Vagina (tissue), 2 donors: ENCODE measurements at regions not wholly inside any gene's neighbourhood (a gene's known extent, or its start where the extent isn't known, plus 50 kb on each side); places are given as distances from the start of the nearest gene placed in this dataset.
"Not testable (repeated sequence)": the region's sequence is repeated elsewhere in the genome, so short reads cannot be mapped to it uniquely, and the experiment has no call there.

Experiments used
- POLR2A ChIP-seq, 2 donors: fragments of 450-650 bp; IDR thresholded peaks; one replicate each; pipeline ENCODE4 v1.6.1; 2017; ENCODE audit warnings: antibody characterized with exemption in 2 of 2, mild to moderate bottlenecking in 2 of 2, moderate library complexity in 2 of 2
- POLR2AphosphoS5 ChIP-seq, 2 donors: sonication (generic); formaldehyde crosslinking; IDR thresholded peaks; one replicate each; pipeline ENCODE4 v1.9.0; 2017; ENCODE audit warnings: antibody characterized with exemption in 2 of 2, mild to moderate bottlenecking in 2 of 2, low read depth in 1 of 2; ENCODE audit not compliant: insufficient read depth in 1 of 2
- TF ChIP-seq, protein P1 (sequence below), 3 experiments: fragments of 450-650 bp in 2 of 3; fragments of 200-600 bp in 1 of 3; sonication (generic) in 1 of 3; IDR thresholded peaks; one replicate each; pipeline ENCODE4 v1.5.1; 2017 to 2019; ENCODE audit warnings: antibody characterized with exemption in 3 of 3, mild to moderate bottlenecking in 2 of 3, moderate library complexity in 2 of 3

DNA sequence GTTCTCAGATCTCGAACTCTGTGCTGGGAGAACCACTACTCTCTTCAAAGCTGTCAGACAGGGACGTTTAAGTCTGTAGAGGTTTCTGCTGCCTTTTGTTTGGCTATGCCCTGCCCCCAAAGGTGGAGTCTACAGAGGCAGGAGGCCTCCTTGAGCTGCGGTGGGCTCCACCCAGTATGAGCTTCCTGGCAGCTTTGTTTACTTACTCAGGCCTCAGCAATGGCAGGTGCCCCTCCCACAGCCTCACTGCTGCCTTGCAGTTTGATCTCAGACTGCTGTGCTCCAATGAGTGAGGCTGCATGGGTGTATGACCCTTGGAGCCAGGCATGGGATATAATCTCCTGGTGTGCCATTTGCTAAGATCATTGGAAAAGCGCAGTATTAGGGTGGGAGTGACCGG, 75.4 kb upstream of the ANKRD30A start:
- not testable (repeated sequence) for TF ChIP-seq POLR2A (IDR thresholded peaks at IDR 0.05); POLR2AphosphoS5 (IDR thresholded peaks at IDR 0.05; ENCODE audit: insufficient read depth in 1 of 2, low read depth in 1 of 2)
- TF ChIP-seq, protein P1, sequence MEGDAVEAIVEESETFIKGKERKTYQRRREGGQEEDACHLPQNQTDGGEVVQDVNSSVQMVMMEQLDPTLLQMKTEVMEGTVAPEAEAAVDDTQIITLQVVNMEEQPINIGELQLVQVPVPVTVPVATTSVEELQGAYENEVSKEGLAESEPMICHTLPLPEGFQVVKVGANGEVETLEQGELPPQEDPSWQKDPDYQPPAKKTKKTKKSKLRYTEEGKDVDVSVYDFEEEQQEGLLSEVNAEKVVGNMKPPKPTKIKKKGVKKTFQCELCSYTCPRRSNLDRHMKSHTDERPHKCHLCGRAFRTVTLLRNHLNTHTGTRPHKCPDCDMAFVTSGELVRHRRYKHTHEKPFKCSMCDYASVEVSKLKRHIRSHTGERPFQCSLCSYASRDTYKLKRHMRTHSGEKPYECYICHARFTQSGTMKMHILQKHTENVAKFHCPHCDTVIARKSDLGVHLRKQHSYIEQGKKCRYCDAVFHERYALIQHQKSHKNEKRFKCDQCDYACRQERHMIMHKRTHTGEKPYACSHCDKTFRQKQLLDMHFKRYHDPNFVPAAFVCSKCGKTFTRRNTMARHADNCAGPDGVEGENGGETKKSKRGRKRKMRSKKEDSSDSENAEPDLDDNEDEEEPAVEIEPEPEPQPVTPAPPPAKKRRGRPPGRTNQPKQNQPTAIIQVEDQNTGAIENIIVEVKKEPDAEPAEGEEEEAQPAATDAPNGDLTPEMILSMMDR (IDR thresholded peaks at IDR 0.05), result not testable (repeated sequence)
